ENCODE measurements at regions not wholly inside any gene's neighbourhood (a gene's known extent, or its start where the extent isn't known, plus 50 kb on each side); places are given as distances from the start of the nearest gene placed in this dataset.

DNA sequence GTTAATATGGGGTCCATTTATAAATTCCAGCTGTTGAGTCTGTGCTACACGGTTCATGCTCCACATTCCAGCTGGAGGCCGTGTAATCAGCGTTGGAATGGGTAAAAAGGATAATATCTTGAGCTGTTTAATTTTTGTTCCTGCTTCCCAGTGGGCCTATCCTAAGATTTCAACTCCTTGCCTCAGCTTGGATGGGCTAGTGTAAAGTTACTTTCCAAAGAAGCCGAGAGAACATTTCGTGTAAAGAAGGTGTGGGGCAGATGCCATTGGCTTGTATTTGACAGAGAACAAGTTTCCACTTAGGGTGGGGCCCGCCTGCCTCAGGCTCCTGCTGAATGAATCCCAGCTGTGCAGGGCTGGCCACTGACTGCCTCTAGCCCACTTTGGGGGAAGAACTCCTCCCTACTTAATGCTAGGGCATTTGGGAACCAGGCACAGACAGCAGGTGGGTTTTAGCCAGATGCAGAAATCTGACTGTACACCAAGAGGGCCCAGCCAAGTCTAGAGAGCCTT, 125.9 kb upstream of the LYZL2 start:
- no peak overlapping the region for H3K27ac ChIP-seq
- no peak for TF ChIP-seq ZFX (IDR thresholded peaks at IDR 0.05; ENCODE audit: borderline replicate concordance)
- TF ChIP-seq, protein P1, sequence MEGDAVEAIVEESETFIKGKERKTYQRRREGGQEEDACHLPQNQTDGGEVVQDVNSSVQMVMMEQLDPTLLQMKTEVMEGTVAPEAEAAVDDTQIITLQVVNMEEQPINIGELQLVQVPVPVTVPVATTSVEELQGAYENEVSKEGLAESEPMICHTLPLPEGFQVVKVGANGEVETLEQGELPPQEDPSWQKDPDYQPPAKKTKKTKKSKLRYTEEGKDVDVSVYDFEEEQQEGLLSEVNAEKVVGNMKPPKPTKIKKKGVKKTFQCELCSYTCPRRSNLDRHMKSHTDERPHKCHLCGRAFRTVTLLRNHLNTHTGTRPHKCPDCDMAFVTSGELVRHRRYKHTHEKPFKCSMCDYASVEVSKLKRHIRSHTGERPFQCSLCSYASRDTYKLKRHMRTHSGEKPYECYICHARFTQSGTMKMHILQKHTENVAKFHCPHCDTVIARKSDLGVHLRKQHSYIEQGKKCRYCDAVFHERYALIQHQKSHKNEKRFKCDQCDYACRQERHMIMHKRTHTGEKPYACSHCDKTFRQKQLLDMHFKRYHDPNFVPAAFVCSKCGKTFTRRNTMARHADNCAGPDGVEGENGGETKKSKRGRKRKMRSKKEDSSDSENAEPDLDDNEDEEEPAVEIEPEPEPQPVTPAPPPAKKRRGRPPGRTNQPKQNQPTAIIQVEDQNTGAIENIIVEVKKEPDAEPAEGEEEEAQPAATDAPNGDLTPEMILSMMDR (IDR thresholded peaks at IDR 0.05) = no peak

DNA sequence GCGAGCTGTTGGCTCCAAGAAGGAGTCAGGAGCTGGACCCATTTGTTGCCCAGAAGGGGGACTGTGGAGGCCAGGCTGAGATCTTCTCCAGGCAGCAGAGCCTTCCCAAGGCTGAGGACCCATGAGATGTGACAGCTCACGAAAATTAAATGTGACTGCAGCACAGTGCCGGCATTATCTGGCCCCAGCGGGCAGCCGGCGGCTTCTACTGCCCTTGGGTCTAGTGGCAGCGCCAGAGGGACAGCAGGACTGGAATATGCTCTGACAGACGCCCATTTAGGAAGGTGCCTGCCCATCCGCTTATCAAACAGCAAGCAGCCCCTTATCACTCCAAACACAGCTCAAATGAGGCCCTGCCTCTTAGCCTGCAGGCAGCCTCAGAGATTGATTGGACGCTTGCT, 122.9 kb upstream of the LYZL2 start:
- H3K27ac ChIP-seq = no peak overlapping the region
- TF ChIP-seq ZFX (IDR thresholded peaks at IDR 0.05; ENCODE audit: borderline replicate concordance) = no peak

DNA sequence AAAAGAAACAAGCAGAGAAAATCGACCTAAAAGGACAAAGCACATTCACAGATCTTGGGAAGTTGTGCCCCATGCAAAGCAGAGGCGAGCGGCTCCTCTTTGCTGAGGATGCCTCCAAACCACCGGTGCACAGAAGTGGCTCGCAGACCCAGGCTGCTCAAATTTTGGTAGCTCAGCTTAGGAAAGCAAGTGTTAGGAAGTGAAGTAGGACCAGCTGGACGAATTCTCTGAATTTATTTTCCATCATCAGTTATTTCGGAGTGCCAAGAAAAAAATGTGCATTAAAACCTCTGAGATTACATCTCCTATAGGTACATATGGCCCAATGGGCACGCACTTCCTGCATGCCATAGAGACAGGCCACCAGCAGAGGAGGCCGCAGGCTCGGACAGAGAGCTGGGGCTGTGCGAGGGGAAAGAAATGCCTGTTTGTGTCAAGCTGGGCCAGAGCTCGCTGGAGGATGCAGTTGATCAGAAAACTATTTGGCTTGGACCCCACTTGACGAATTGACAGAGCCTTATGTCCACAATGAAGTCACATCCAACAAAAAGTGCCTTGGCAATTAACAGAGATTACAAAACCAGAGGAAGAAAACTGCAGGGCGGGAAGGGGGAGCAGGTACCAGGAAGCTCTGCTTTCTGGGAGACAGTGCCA, 122.3 kb upstream of the LYZL2 start:
- no peak for TF ChIP-seq ZFX (IDR thresholded peaks at IDR 0.05; ENCODE audit: borderline replicate concordance)
- TF ChIP-seq, protein P1 (IDR thresholded peaks at IDR 0.05) = peak; percentile 92
- no peak overlapping the region for H3K27ac ChIP-seq

DNA sequence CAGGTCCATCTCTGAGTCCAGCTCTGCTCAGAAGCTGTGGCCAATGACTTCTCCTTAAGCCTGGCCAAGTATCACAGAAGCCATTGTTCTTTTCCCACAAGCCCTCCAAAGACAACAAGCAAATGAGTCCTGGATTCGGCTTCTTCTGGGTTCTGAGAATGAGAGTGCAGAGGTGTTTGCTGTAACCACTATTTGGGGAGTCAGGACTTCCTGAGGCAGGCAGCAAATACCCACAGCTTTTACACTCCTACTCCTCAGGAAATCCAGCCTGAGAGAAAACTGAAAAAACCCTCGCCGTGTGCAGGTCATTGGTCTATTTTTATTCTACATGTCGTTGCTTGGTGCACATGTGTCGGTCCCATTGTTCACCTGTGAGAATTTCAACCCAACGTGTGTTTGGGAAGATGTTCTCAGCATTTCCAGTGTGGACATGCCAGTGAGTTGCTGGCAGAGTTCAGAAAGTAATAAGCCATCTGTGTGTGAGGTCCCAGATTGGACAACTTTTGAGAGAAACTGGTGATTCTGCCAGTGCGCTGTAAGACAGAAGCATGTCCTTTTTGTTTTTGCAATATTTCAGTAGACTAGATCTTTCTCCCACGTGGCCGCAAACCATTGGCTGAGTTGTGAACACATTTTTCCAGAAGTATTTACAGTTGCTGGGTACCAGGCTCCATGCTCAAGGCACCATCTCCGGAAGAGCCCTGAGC, 121.6 kb upstream of the LYZL2 start:
- TF ChIP-seq ZFX (IDR thresholded peaks at IDR 0.05; ENCODE audit: borderline replicate concordance) = no peak

DNA sequence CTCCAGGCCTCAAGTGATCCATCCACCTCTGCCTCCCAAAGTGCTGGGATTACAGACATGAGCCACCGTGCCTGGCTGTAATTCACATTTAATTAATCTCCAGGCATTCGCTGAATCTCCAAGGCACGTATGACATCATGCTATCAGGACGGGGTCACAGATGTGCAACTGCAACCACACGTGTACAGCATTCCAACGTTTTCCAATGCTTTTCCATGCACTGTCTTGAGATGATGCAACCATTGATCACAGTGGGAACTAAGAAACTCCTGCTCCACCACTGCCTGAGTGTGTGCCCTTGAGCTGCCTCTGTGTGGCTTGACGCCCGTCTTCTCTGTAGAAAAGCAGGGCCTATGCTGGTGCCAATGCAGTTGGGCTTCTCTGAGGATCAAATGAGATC, 119.8 kb upstream of the LYZL2 start:
- H3K27ac ChIP-seq = no peak overlapping the region
- TF ChIP-seq ZFX (IDR thresholded peaks at IDR 0.05; ENCODE audit: borderline replicate concordance) = no peak
- TF ChIP-seq, protein P1 (IDR thresholded peaks at IDR 0.05) = no peak

More for the DNA sequence above, 121.6 kb upstream of the LYZL2 start:
- no peak overlapping the region for H3K27ac ChIP-seq

DNA sequence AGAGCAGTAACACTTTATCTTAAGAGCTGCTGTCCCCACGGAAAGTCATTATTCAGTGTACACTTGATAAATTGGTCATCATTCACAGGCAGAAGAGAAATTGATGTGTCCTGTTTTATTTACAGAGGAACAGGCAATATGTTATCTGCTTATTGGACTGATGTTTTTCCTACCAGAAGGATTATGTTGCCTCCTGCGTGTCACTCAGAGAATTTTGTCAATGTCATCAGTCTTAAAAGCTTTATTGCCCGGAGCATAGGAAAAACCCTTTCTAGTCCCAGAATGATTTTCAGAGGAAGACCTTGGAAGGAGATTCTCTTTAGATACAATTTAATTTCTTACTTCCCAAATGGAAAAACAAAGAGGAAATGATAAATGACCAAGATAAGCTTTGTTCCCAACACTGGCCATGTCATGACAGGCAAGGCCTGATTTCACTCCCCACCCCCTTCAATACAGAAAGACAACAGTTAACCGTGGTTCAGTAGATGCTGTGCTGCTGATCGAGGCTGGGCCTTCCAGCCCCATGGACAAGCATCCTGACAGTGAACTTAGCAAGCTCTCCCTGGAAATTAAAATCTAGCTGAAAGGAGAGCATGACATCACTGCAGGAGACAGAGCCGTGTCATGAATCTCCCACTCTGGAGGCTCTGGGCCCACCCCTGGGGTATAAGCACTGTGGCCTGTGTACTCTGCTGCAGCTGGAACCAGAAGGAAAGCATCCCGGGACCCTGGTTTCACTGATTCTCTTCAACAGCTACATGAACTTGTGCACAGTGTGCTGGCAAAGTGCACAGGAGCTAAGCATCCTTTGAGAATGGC, 118.8 kb upstream of the LYZL2 start:
- H3K27ac ChIP-seq = no peak overlapping the region
- no peak for TF ChIP-seq ZFX (IDR thresholded peaks at IDR 0.05; ENCODE audit: borderline replicate concordance)
- TF ChIP-seq, protein P1 (IDR thresholded peaks at IDR 0.05) = no peak

DNA sequence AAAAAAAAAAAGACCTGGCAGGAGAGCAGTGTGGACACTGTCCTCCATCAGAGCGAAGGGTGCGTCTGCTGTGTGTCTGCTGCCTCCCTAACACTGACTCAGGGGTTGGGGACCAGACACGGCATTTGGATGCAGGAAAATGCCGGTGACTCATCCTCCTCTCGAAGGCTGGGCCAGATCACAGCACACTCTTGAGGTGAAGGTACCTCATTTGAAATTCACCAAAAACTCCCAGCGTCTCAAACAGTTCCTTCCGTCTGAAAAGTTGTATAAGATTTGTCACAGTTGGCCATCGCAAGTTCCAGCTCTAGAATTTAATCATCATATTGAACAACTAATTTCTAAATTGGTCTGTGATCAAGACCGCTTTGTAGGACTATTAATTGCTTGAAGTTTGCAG, 118.1 kb upstream of the LYZL2 start:
- H3K27ac ChIP-seq = no peak overlapping the region
- no peak for TF ChIP-seq ZFX (IDR thresholded peaks at IDR 0.05; ENCODE audit: borderline replicate concordance)
- TF ChIP-seq, protein P1 (IDR thresholded peaks at IDR 0.05) = no peak

DNA sequence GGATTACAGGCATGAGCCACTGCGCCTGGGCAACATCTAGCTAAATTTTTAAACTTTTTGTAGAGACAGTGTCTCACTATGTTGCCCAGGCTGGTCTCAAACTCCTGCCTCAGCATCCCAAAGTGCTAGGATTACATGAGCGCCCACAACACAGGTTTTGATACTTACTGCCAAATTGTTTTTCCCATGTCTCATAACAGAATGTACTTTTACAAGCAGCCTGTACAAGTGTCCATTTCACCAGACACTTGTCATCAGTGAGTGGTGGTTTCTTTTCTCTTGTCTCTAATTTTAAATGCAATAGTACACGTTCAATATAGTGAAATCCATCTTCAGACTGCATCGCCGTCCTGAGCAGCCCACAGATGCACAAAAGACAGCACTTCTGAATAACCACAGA, 116.4 kb upstream of the LYZL2 start:
- no peak overlapping the region for H3K27ac ChIP-seq
- TF ChIP-seq, protein P1 (IDR thresholded peaks at IDR 0.05) = no peak
